Lower leg skin (tissue), 3 donors: ENCODE measurements at regions not wholly inside any gene's neighbourhood (a gene's known extent, or its start where the extent isn't known, plus 50 kb on each side); places are given as distances from the start of the nearest gene placed in this dataset.

Experiments
- CTCF ChIP-seq, 3 donors: fragments of 450-650 bp; IDR thresholded peaks; one replicate each; pipeline ENCODE4 v1.5.1; 2016; ENCODE audit warnings: antibody characterized with exemption in 3 of 3, mild to moderate bottlenecking in 3 of 3, moderate library complexity in 2 of 3
- POLR2A ChIP-seq, 2 donors: fragments of 450-650 bp; IDR thresholded peaks; one replicate each; pipeline ENCODE4 v1.6.1; 2016 to 2017; ENCODE audit warnings: antibody characterized with exemption in 2 of 2, mild to moderate bottlenecking in 1 of 2, moderate library complexity in 1 of 2

- TF ChIP-seq POLR2A (IDR thresholded peaks at IDR 0.05) (no peak), CTCF (IDR thresholded peaks at IDR 0.05) (no peak)
These were observed 72.2 kb upstream of the PODXL start for GRCh38 chr7:131628634-131629033.
